ENCODE measurements at regions not wholly inside any gene's neighbourhood (a gene's known extent, or its start where the extent isn't known, plus 50 kb on each side); places are given as distances from the start of the nearest gene placed in this dataset.

GRCh38 chr16:51907680-51908079, 639.3 kb downstream of the TOX3 start:
- no peak for DNase-seq (ENCODE audit: low read depth in 2 of 2)

DNA sequence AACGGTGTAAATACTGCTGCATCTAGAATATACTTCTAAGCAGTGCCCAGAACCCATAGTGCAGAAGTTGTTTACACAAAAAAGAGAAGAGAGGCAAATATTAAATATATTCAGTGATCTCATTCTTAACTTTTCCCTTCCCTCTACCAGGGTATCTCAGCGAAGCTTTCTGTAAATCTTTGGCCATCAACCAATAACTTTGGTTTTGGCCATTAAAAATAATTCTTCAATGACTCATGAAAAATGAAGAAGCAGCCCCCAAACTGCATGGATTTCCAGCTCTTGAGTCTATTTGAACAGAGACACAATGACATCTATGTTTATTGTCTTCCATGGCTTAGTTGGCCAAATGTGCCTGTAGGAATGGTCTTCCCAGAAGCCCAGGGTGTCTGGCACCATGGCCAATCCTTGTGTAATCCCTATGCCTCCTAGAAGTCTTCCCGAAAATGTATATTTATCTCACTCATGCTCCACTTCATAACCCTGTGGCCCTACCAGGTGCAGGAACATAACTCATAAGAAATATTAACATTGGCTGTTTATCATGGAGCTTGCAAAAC, 646.6 kb downstream of the TOX3 start:
- no peak for DNase-seq (ENCODE audit: low read depth in 2 of 2)

- no peak for DNase-seq (ENCODE audit: low read depth in 2 of 2)
These were observed 648.1 kb downstream of the TOX3 start for GRCh38 chr16:51898872-51899271.

DNA sequence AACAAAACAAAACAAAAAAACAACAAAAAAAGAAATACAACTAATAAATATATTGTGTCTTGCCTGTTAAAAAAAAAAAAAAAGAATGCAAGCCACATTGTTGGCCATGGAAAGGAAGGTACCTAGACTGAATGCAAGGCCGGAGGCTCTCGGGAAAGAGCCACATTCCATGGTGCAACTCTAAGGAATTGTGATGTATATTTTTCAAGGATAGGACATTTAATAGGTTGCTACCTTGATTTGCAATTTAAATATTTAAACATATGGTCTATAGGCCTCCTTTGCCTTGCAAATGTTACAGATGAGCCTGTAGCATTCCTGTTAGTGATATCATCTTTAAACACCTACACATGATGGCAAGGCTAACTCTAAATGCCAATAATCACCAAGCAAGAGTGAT, 650.9 kb downstream of the TOX3 start:
- DNase-seq (ENCODE audit: low read depth in 2 of 2): no peak

GRCh38 chr16:51892293-51893007, 654.5 kb downstream of the TOX3 start:
- DNase-seq (ENCODE audit: low read depth in 2 of 2): no peak

- DNase-seq (ENCODE audit: low read depth in 2 of 2): no peak
These were observed 658.4 kb downstream of the TOX3 start for GRCh38 chr16:51888534-51888933.

DNA sequence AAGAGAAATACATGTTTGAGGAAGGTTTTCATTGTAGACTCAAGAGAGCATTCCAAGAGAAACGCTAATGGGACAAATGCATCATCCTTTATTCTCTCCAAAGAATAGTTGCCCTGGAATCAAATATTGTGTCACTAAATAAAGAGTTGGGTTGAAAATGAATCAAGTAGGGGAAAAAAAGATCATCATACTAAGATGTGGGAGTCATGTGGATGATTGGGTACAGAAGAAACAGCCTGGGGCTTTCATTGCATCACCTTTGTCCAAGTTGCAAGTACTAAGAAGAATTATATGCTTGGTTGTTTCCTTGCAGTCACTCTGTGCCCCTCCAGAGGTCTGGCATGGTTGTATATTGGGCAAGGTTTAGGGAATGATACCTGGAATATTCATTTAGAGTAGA, 658.9 kb downstream of the TOX3 start:
- DNase-seq (ENCODE audit: low read depth in 2 of 2): no peak

DNA sequence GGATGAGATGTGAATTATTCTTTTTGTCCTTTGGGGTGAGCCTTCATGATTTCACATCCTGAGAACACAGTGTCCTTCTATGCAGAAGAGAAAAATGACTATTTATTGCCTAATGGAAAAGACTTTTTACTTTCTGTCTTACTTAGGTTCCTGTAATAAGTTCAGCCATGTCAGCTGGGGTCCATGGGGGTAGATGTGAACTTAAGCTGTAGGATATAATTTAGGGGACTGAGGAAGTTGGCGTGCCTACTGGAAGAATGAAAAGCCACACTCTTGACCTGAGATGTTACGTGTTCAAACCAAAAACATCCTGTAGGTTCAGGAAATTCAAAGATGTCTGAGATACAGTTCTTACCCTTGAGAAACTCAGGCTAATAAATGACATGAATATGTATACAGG, 660.5 kb downstream of the TOX3 start:
- no peak for DNase-seq (ENCODE audit: low read depth in 2 of 2)

GRCh38 chr16:51884773-51885172, 662.2 kb downstream of the TOX3 start:
- no peak for DNase-seq (ENCODE audit: low read depth in 2 of 2)

DNA sequence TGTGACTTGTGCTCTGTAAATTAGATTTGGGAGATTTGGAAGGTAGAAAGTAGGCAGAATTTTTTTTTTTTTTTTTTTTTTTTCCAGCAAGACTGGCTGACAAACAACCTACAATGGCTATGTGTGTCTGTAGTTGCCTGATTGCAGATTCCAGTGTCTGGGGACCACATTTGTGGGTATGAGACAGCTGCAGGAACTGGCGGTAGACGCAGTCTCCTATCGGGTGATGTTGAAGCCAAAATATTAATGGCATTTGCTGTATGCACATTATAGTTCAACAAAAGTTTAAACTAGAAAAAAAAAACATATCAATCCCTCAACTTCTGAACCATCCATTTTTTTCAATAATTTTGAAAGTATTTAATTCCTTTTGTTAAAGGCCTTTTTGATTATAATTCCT, 665.2 kb downstream of the TOX3 start:
- no peak for DNase-seq (ENCODE audit: low read depth in 2 of 2)

- DNase-seq (ENCODE audit: low read depth in 2 of 2): no peak
These were observed 666.2 kb downstream of the TOX3 start for GRCh38 chr16:51880776-51881175.

GRCh38 chr16:51877686-51878085, 669.3 kb downstream of the TOX3 start:
- DNase-seq (ENCODE audit: low read depth in 2 of 2): no peak

DNA sequence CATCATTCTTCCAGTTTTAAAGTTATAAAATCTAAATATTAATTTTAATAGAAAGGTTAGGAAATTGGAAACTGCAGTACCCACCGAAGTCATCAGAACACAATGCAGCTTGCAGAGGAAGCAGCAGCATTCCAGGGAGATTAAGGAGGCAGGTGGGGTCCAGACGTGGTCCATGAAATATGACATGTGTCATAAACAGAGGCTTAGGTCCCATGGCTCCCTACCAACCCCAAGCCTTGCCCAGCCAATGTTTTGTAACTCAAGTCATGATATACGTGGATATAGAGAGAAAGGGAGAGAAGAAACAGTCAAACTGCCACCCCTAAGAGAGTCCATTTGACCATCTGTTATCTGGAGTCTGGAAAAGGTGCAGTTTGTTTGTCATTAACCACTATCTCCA, 670.0 kb downstream of the TOX3 start:
- no peak for DNase-seq (ENCODE audit: low read depth in 2 of 2)

DNA sequence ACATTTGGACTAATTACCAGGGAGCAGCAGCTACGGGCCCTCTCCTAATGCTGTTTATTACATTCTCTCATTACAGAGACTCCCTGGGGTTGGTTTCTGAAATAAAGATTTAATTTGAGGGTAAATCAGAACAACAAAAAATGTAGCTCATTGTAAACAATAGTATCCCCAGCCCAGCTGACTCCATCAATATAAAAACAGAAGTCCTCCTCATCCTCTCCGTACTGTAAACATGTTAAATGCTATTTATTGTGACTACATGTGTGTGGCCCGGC, 670.4 kb downstream of the TOX3 start:
- DNase-seq (ENCODE audit: low read depth in 2 of 2): no peak

GRCh38 chr16:51875834-51876600, 670.9 kb downstream of the TOX3 start:
- no peak for DNase-seq (ENCODE audit: low read depth in 2 of 2)

- DNase-seq (ENCODE audit: low read depth in 2 of 2): no peak
These were observed 674.4 kb downstream of the TOX3 start for GRCh38 chr16:51872524-51872923.

GRCh38 chr16:51870296-51870854, 676.6 kb downstream of the TOX3 start:
- no peak for DNase-seq (ENCODE audit: low read depth in 2 of 2)

- DNase-seq (ENCODE audit: low read depth in 2 of 2): no peak
These were observed 677.8 kb downstream of the TOX3 start for GRCh38 chr16:51869176-51869575.

DNA sequence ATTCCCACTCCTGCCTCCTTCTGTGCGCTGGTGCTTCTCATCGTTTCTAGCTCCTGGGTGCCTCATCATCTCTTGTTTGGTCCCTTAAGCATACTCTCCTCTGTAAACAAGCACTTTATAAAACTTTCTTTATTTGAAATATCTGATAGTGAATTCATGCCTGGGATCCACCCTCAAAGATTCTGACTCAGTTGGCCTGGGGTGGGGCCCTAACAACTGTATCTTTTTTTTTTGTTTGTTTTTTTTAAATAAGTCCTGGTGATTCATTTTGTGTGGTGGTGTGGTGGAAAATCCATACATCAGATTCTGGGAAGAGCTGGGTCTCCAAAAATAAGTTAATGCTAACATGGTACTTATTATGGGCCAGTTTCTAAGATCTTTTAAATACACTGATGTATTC, 678.3 kb downstream of the TOX3 start:
- DNase-seq (ENCODE audit: low read depth in 2 of 2): no peak

DNA sequence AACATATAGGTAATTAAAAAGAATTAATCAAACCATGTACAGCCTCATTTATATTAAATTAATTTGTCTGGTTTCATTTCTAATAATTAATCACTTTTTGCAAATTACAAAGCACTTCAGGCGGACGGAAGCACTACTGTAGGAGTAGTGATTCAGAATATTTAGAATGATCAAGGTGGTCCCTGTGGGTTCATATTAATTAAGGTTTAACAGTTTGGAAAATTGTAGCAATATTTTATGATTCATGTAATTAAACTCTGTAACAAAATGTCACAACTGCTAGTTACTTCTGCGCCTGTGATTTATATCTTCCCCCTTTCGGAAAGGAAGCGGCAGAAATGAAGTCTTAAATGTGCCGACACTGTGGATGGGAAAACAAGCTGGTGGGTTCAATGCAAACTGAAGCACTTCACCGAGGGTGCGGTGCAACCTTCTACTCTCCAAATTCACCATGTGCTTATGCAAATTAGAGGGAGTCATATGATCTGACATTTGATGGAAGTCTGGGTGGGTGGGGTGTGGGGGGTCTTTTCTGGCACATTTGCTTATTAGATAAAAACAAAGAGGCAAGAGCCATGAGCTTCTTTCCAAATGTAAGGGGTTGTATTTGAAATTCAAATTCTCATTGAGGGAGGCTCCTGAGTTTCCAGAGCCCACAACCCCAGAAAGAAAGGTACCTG, 679.4 kb downstream of the TOX3 start:
- DNase-seq (ENCODE audit: low read depth in 2 of 2): no peak

- DNase-seq (ENCODE audit: low read depth in 2 of 2): no peak
These were observed 682.4 kb downstream of the TOX3 start for GRCh38 chr16:51864575-51864974.

- no peak for DNase-seq (ENCODE audit: low read depth in 2 of 2)
These were observed 692.5 kb downstream of the TOX3 start for GRCh38 chr16:51854401-51854951.
